Liver (tissue), 8 donors: ENCODE measurements at regions not wholly inside any gene's neighbourhood (a gene's known extent, or its start where the extent isn't known, plus 50 kb on each side); places are given as distances from the start of the nearest gene placed in this dataset.

Source experiments
- DNase-seq: peaks from one replicate; pipeline ENCODE4 v3.0.0-alpha.2; 2017; ENCODE audit warnings: low spot score
- H3K27ac ChIP-seq, 2 donors: one replicate each; pipeline ENCODE4 v1.7.0; 2013; ENCODE audit warnings: inconsistent platforms in 2 of 2, low read length in 2 of 2, control low read depth in 1 of 2, low read depth in 1 of 2, mild to moderate bottlenecking in 1 of 2
- H3K27me3 ChIP-seq, 4 donors: one replicate each; pipeline versions ENCODE4 v1.6.1 to v1.7.0; 2013; ENCODE audit warnings: low read length in 3 of 4, inconsistent platforms in 1 of 4, mild to moderate bottlenecking in 1 of 4, moderate library complexity in 1 of 4; ENCODE audit not compliant: control insufficient read depth in 4 of 4, insufficient read depth in 4 of 4
- H3K36me3 ChIP-seq, 4 donors: one replicate each; pipeline versions ENCODE4 v1.6.1 to v1.7.0; 2013; ENCODE audit warnings: low read length in 3 of 4, mild to moderate bottlenecking in 3 of 4, low read depth in 1 of 4, moderate library complexity in 1 of 4; ENCODE audit not compliant: control insufficient read depth in 4 of 4, insufficient read depth in 3 of 4
- H3K4me1 ChIP-seq, 4 donors: one replicate each; pipeline versions ENCODE4 v1.6.1 to v1.7.0; 2013; ENCODE audit warnings: low read length in 3 of 4, mild to moderate bottlenecking in 3 of 4, moderate library complexity in 1 of 4; ENCODE audit not compliant: control insufficient read depth in 4 of 4, insufficient read depth in 4 of 4
- H3K4me3 ChIP-seq, 3 donors: one replicate each; pipeline versions ENCODE4 v1.6.1 to v1.7.0; 2013; ENCODE audit warnings: low read length in 3 of 3, control low read depth in 1 of 3, low read depth in 1 of 3, mild to moderate bottlenecking in 1 of 3
- H3K9ac ChIP-seq, 2 donors: one replicate each; pipeline ENCODE4 v1.7.0; 2013; ENCODE audit warnings: low read length in 2 of 2, mild to moderate bottlenecking in 2 of 2, moderate library complexity in 2 of 2, control low read depth in 1 of 2, low read depth in 1 of 2
- H3K9me3 ChIP-seq, 4 donors: one replicate each; pipeline versions ENCODE4 v1.6.1 to v1.7.0; 2013; ENCODE audit warnings: low read length in 3 of 4; ENCODE audit not compliant: control insufficient read depth in 4 of 4
- ATF3 ChIP-seq: IDR thresholded peaks from 2 replicates; pipeline ENCODE4 v1.6.1; 2016; ENCODE audit warnings: antibody characterized with exemption
- CTCF ChIP-seq: fragments of 150-350 bp; IDR thresholded peaks from 2 replicates; pipeline ENCODE4 v1.5.1; 2017; ENCODE audit warnings: improper control_type of control experiment, low read depth, low read length; ENCODE audit not compliant: missing input control
- EGR1 ChIP-seq, 2 donors: IDR thresholded peaks; 2 replicates each; pipeline ENCODE4 v1.6.1; 2016 to 2018; ENCODE audit warnings: antibody characterized with exemption in 2 of 2, low read depth in 2 of 2
- FOXA1 ChIP-seq: IDR thresholded peaks from 2 replicates; pipeline ENCODE4 v1.6.1; 2016; ENCODE audit warnings: antibody characterized with exemption
- FOXA2 ChIP-seq: IDR thresholded peaks from 2 replicates; pipeline ENCODE4 v1.6.1; 2016; ENCODE audit warnings: antibody characterized with exemption
- GABPA ChIP-seq, 2 donors: IDR thresholded peaks in 1 of 2; conservative IDR thresholded peaks in 1 of 2; 2 replicates each; pipeline ENCODE4 v1.6.1; 2016; ENCODE audit warnings: antibody characterized with exemption in 2 of 2, mild to moderate bottlenecking in 1 of 2, moderate library complexity in 1 of 2
- HNF4A ChIP-seq, 2 donors: conservative IDR thresholded peaks; 2 replicates each; pipeline ENCODE4 v1.6.1; 2016; ENCODE audit warnings: antibody characterized with exemption in 2 of 2, mild to moderate bottlenecking in 2 of 2
- HNF4G ChIP-seq: IDR thresholded peaks from 2 replicates; pipeline ENCODE4 v1.6.1; 2016; ENCODE audit warnings: antibody characterized with exemption
- JUND ChIP-seq, 2 donors: IDR thresholded peaks; 2 replicates each; pipeline ENCODE4 v1.6.1; 2016; ENCODE audit warnings: antibody characterized with exemption in 2 of 2
- RAD21 ChIP-seq, 2 donors: IDR thresholded peaks; 2 replicates each; pipeline ENCODE4 v1.6.1; 2016; ENCODE audit warnings: antibody characterized with exemption in 2 of 2, mild to moderate bottlenecking in 2 of 2
- RXRA ChIP-seq, 2 donors: IDR thresholded peaks; 2 replicates each; pipeline ENCODE4 v1.6.1; 2017 to 2018; ENCODE audit warnings: antibody characterized with exemption in 2 of 2, mild to moderate bottlenecking in 1 of 2
- SP1 ChIP-seq: IDR thresholded peaks from 2 replicates; pipeline ENCODE4 v1.6.1; 2018; ENCODE audit warnings: antibody characterized with exemption, mild to moderate bottlenecking
- TAF1 ChIP-seq: conservative IDR thresholded peaks from 2 replicates; pipeline ENCODE4 v1.6.1; 2016; ENCODE audit warnings: antibody characterized with exemption, mild to moderate bottlenecking
- WGBS: extraction: QIAGEN DNeasy Blood & Tissue Kit; methylation state at CpG from one replicate; pipeline ENCODE4 v1.1.7; 2013; 5-methylcytosine and 5-hydroxymethylcytosine counted together
- TF ChIP-seq, protein P1 (sequence below): IDR thresholded peaks from 2 replicates; pipeline ENCODE4 v1.6.1; 2016; ENCODE audit warnings: antibody characterized with exemption
- TF ChIP-seq, protein P2 (sequence below): IDR thresholded peaks from 2 replicates; pipeline ENCODE4 v1.6.1; 2016; ENCODE audit warnings: antibody characterized with exemption, mild to moderate bottlenecking
- TF ChIP-seq, protein P3 (sequence below): IDR thresholded peaks from 2 replicates; pipeline ENCODE4 v1.6.1; 2016; ENCODE audit warnings: antibody characterized with exemption
- donor health status: healthy.
- donor health status: healthy.
- donor health status: healthy.
- donor health status: healthy.
- donor health status: healthy.

- no peaks in the 10 kb centered on the region for H3K36me3 ChIP-seq
- no peaks in the 10 kb centered on the region for H3K4me1 ChIP-seq
- no peak overlapping the region for H3K27ac ChIP-seq
- TF ChIP-seq, protein P1, sequence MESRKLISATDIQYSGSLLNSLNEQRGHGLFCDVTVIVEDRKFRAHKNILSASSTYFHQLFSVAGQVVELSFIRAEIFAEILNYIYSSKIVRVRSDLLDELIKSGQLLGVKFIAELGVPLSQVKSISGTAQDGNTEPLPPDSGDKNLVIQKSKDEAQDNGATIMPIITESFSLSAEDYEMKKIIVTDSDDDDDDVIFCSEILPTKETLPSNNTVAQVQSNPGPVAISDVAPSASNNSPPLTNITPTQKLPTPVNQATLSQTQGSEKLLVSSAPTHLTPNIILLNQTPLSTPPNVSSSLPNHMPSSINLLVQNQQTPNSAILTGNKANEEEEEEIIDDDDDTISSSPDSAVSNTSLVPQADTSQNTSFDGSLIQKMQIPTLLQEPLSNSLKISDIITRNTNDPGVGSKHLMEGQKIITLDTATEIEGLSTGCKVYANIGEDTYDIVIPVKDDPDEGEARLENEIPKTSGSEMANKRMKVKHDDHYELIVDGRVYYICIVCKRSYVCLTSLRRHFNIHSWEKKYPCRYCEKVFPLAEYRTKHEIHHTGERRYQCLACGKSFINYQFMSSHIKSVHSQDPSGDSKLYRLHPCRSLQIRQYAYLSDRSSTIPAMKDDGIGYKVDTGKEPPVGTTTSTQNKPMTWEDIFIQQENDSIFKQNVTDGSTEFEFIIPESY = no peak
- TF ChIP-seq RXRA (IDR thresholded peaks at IDR 0.05) (no peak), GABPA (IDR thresholded peaks at IDR 0.05 in 1 of 2, conservative IDR thresholded peaks at IDR 0.05 in 1 of 2) (no peak), HNF4G (no peak), RAD21 (IDR thresholded peaks at IDR 0.05) (no peak), FOXA2 (no peak), ATF3 (no peak), CTCF (no peak), SP1 (no peak), HNF4A (conservative IDR thresholded peaks at IDR 0.05) (no peak), TAF1 (no peak), JUND (IDR thresholded peaks at IDR 0.05) (no peak)
- TF ChIP-seq, protein P2, sequence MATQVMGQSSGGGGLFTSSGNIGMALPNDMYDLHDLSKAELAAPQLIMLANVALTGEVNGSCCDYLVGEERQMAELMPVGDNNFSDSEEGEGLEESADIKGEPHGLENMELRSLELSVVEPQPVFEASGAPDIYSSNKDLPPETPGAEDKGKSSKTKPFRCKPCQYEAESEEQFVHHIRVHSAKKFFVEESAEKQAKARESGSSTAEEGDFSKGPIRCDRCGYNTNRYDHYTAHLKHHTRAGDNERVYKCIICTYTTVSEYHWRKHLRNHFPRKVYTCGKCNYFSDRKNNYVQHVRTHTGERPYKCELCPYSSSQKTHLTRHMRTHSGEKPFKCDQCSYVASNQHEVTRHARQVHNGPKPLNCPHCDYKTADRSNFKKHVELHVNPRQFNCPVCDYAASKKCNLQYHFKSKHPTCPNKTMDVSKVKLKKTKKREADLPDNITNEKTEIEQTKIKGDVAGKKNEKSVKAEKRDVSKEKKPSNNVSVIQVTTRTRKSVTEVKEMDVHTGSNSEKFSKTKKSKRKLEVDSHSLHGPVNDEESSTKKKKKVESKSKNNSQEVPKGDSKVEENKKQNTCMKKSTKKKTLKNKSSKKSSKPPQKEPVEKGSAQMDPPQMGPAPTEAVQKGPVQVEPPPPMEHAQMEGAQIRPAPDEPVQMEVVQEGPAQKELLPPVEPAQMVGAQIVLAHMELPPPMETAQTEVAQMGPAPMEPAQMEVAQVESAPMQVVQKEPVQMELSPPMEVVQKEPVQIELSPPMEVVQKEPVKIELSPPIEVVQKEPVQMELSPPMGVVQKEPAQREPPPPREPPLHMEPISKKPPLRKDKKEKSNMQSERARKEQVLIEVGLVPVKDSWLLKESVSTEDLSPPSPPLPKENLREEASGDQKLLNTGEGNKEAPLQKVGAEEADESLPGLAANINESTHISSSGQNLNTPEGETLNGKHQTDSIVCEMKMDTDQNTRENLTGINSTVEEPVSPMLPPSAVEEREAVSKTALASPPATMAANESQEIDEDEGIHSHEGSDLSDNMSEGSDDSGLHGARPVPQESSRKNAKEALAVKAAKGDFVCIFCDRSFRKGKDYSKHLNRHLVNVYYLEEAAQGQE = no peak
- TF ChIP-seq, protein P3, sequence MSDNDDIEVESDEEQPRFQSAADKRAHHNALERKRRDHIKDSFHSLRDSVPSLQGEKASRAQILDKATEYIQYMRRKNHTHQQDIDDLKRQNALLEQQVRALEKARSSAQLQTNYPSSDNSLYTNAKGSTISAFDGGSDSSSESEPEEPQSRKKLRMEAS = no peak
- no peaks in the 10 kb centered on the region for H3K9me3 ChIP-seq
- no peak overlapping the region for H3K4me3 ChIP-seq
- 61% methylated on average over 1 of the region's 1 CpG for WGBS
- no peak overlapping the region for H3K9ac ChIP-seq
- no peak for DNase-seq
- peaks cover 0 to 4% (median 0%) of the 10 kb centered on the region in 4 donors for H3K27me3 ChIP-seq
These were observed 118.6 kb upstream of the C11orf87 start for GRCh38 chr11:109303342-109303741.

DNA sequence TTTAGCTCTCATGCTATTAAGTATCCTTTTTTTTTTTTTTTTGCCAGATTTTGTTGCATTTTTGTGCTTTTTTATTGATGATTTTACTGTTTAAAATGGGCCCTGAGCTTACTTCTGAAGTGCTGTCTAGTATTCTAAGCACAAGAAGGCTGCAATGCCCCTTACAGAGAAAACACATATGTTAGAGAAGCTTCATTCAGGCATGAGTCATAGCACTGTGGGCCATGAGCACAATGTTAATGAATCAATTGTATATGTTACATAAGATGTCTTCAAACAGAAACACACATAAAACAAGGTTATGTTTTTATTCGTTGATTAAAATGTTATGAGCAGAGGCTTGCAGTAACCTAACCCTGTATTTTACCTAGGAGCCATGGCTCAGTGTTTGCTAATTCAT, 117.8 kb upstream of the C11orf87 start:
- 68% methylated on average over 1 of the region's 1 CpG for WGBS
- Histone ChIP-seq H3K9ac (no peak overlapping the region), H3K9me3 (no peaks in the 10 kb centered on the region), H3K36me3 (no peaks in the 10 kb centered on the region), H3K27me3 (peaks cover 0 to 4% (median 0%) of the 10 kb centered on the region in 4 donors), H3K27ac (no peak overlapping the region), H3K4me1 (no peaks in the 10 kb centered on the region), H3K4me3 (no peak overlapping the region)
- DNase-seq = no peak
- TF ChIP-seq, protein P3 = no peak
- TF ChIP-seq FOXA1 (no peak), ATF3 (no peak), RXRA (IDR thresholded peaks at IDR 0.05) (no peak), RAD21 (IDR thresholded peaks at IDR 0.05) (no peak), GABPA (IDR thresholded peaks at IDR 0.05 in 1 of 2, conservative IDR thresholded peaks at IDR 0.05 in 1 of 2) (no peak), HNF4A (conservative IDR thresholded peaks at IDR 0.05) (no peak), SP1 (no peak), CTCF (no peak), EGR1 (IDR thresholded peaks at IDR 0.05; ENCODE audit: low read depth in 2 of 2) (no peak), HNF4G (no peak), JUND (IDR thresholded peaks at IDR 0.05) (no peak), FOXA2 (no peak)
- TF ChIP-seq, protein P2 = no peak
